Loucy (cell line): ENCODE measurements at regions not wholly inside any gene's neighbourhood (a gene's known extent, or its start where the extent isn't known, plus 50 kb on each side); places are given as distances from the start of the nearest gene placed in this dataset.

Experiments used
- EZH2phosphoT487 ChIP-seq: fragments of 200-600 bp; IDR thresholded peaks from 2 replicates; pipeline ENCODE4 v1.6.1; 2018; ENCODE audit warnings: antibody characterized with exemption, mild to moderate bottlenecking, moderate library complexity, borderline replicate concordance
- TF ChIP-seq, protein P1 (sequence below): fragments of 200-600 bp; sonication (generic); conservative IDR thresholded peaks from 2 replicates; pipeline ENCODE4 v1.5.1; 2014; ENCODE audit warnings: mild to moderate bottlenecking, antibody characterized with exemption, low read length

GRCh38 chr3:104856741-104857140 is 510.0 kb upstream of the ALCAM start:
- TF ChIP-seq, protein P1, sequence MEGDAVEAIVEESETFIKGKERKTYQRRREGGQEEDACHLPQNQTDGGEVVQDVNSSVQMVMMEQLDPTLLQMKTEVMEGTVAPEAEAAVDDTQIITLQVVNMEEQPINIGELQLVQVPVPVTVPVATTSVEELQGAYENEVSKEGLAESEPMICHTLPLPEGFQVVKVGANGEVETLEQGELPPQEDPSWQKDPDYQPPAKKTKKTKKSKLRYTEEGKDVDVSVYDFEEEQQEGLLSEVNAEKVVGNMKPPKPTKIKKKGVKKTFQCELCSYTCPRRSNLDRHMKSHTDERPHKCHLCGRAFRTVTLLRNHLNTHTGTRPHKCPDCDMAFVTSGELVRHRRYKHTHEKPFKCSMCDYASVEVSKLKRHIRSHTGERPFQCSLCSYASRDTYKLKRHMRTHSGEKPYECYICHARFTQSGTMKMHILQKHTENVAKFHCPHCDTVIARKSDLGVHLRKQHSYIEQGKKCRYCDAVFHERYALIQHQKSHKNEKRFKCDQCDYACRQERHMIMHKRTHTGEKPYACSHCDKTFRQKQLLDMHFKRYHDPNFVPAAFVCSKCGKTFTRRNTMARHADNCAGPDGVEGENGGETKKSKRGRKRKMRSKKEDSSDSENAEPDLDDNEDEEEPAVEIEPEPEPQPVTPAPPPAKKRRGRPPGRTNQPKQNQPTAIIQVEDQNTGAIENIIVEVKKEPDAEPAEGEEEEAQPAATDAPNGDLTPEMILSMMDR: no peak
- no peak for TF ChIP-seq EZH2phosphoT487
